Neural progenitor cell (in vitro differentiated cells): ENCODE measurements at regions not wholly inside any gene's neighbourhood (a gene's known extent, or its start where the extent isn't known, plus 50 kb on each side); places are given as distances from the start of the nearest gene placed in this dataset.

ENCODE experiments used
- DNase-seq: peaks from one replicate; pipeline ENCODE4 v3.0.0-alpha.2; 2016; ENCODE audit warnings: low spot score
- H2AFZ ChIP-seq: fragments of 200-600 bp; sonication (generic); replicated peaks from 2 replicates; pipeline ENCODE4 v1.6.1; 2016; ENCODE audit warnings: antibody characterized with exemption
- H3F3A ChIP-seq: fragments of 200-600 bp; sonication (generic); 2 replicates; pipeline ENCODE4 v1.6.1; 2016; ENCODE audit warnings: antibody characterized with exemption, low read depth
- H3K27ac ChIP-seq: fragments of 200-600 bp; sonication (generic); 2 replicates; pipeline ENCODE4 v1.5.1; 2016; ENCODE audit warnings: mild to moderate bottlenecking
- H3K27me3 ChIP-seq: fragments of 200-600 bp; sonication (generic); 2 replicates; pipeline ENCODE4 v1.6.1; 2016; ENCODE audit warnings: mild to moderate bottlenecking, moderate library complexity
- H3K36me3 ChIP-seq: fragments of 200-600 bp; sonication (generic); 2 replicates; pipeline ENCODE4 v1.5.1; 2016
- H3K4me1 ChIP-seq: fragments of 200-600 bp; sonication (generic); 2 replicates; pipeline ENCODE4 v1.6.1; 2016; ENCODE audit warnings: mixed run types
- H3K4me2 ChIP-seq: fragments of 200-600 bp; sonication (generic); 2 replicates; pipeline ENCODE4 v1.6.1; 2016
- H3K4me3 ChIP-seq: fragments of 200-600 bp; sonication (generic); 2 replicates; pipeline ENCODE4 v1.5.1; 2016
- H3K79me2 ChIP-seq: fragments of 200-600 bp; sonication (generic); 2 replicates; pipeline ENCODE4 v1.6.1; 2016; ENCODE audit warnings: low read depth
- H3K9ac ChIP-seq: fragments of 200-600 bp; sonication (generic); 2 replicates; pipeline ENCODE4 v1.6.1; 2016
- H3K9me3 ChIP-seq: fragments of 200-600 bp; sonication (generic); 2 replicates; pipeline ENCODE4 v1.5.1; 2016; ENCODE audit warnings: low read depth
- H4K20me1 ChIP-seq: fragments of 200-600 bp; sonication (generic); 2 replicates; pipeline ENCODE4 v1.6.1; 2016; ENCODE audit warnings: low read depth
- H3K27ac Mint-ChIP-seq: 3 replicates; pipeline ENCODE4 v1.8.0; 2021; ENCODE audit warnings: mixed read lengths
- H3K27me3 Mint-ChIP-seq: 2 replicates; pipeline ENCODE4 v1.8.0; 2022; ENCODE audit warnings: low read depth, mild to moderate bottlenecking, inconsistent platforms, moderate library complexity, mixed read lengths; ENCODE audit not compliant: insufficient read depth
- H3K36me3 Mint-ChIP-seq: 3 replicates; pipeline ENCODE4 v1.8.0; 2021; ENCODE audit warnings: mixed read lengths
- H3K4me1 Mint-ChIP-seq: 3 replicates; pipeline ENCODE4 v1.8.0; 2021; ENCODE audit warnings: mixed read lengths
- H3K4me3 Mint-ChIP-seq: 3 replicates; pipeline ENCODE4 v1.8.0; 2021; ENCODE audit warnings: mild to moderate bottlenecking, moderate library complexity, mixed read lengths
- H3K9me3 Mint-ChIP-seq: 3 replicates; pipeline ENCODE4 v1.8.0; 2020; ENCODE audit warnings: mixed read lengths
- EZH2 ChIP-seq: fragments of 200-600 bp; sonication (generic); IDR thresholded peaks from 2 replicates; pipeline ENCODE4 v1.6.1; 2017; ENCODE audit warnings: antibody characterized with exemption, mild to moderate bottlenecking, moderate library complexity
- EZH2phosphoT487 ChIP-seq: fragments of 200-600 bp; sonication (generic); IDR thresholded peaks from 2 replicates; pipeline ENCODE4 v1.6.1; 2017; ENCODE audit warnings: antibody characterized with exemption
- TF ChIP-seq, protein P1 (sequence below): fragments of 200-600 bp; sonication (generic); IDR thresholded peaks from 2 replicates; pipeline ENCODE4 v1.5.1; 2017; ENCODE audit warnings: antibody characterized with exemption, mild to moderate bottlenecking

DNA sequence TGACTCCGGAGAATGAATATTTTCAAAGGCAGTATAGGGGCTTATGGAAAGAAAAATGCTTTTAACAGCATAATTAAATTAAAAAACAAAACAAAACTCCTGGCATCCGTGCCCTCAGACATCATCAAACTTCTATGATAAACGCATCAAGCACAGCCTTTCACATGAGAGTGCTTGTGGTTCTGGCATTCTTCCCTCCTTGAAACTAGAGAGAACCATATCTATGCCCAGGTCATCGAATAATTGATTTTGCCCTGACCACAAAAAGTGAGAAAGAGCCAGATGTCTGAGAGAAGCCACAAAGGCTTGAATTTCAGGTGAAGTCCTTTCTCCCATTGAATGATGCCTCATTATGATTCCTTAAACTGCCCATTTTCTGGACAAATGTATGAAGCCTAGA, 286.8 kb downstream of the CBLL2 start:
- H4K20me1 ChIP-seq: no peaks in the 10 kb centered on the region
- Mint-ChIP-seq H3K27me3 (no peaks in the 10 kb centered on the region), H3K27ac (no peak overlapping the region), H3K36me3 (no peaks in the 10 kb centered on the region), H3K4me3 (no peak overlapping the region), H3K4me1 (no peaks in the 10 kb centered on the region), H3K9me3 (no peaks in the 10 kb centered on the region)
- no peaks in the 10 kb centered on the region for H3K27me3 ChIP-seq
- no peak overlapping the region for H3K4me3 ChIP-seq
- H3K4me1 ChIP-seq: no peaks in the 10 kb centered on the region
- H2AFZ ChIP-seq: no peak overlapping the region
- H3K9ac ChIP-seq: no peak overlapping the region
- TF ChIP-seq, protein P1, sequence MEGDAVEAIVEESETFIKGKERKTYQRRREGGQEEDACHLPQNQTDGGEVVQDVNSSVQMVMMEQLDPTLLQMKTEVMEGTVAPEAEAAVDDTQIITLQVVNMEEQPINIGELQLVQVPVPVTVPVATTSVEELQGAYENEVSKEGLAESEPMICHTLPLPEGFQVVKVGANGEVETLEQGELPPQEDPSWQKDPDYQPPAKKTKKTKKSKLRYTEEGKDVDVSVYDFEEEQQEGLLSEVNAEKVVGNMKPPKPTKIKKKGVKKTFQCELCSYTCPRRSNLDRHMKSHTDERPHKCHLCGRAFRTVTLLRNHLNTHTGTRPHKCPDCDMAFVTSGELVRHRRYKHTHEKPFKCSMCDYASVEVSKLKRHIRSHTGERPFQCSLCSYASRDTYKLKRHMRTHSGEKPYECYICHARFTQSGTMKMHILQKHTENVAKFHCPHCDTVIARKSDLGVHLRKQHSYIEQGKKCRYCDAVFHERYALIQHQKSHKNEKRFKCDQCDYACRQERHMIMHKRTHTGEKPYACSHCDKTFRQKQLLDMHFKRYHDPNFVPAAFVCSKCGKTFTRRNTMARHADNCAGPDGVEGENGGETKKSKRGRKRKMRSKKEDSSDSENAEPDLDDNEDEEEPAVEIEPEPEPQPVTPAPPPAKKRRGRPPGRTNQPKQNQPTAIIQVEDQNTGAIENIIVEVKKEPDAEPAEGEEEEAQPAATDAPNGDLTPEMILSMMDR: no peak
- TF ChIP-seq EZH2phosphoT487: no peak
- no peak for TF ChIP-seq EZH2
- no peaks in the 10 kb centered on the region for H3F3A ChIP-seq
- no peak overlapping the region for H3K4me2 ChIP-seq
- H3K36me3 ChIP-seq: no peaks in the 10 kb centered on the region
- no peaks in the 10 kb centered on the region for H3K9me3 ChIP-seq
- H3K27ac ChIP-seq: no peak overlapping the region
- DNase-seq: no peak
- H3K79me2 ChIP-seq: no peaks in the 10 kb centered on the region

DNA sequence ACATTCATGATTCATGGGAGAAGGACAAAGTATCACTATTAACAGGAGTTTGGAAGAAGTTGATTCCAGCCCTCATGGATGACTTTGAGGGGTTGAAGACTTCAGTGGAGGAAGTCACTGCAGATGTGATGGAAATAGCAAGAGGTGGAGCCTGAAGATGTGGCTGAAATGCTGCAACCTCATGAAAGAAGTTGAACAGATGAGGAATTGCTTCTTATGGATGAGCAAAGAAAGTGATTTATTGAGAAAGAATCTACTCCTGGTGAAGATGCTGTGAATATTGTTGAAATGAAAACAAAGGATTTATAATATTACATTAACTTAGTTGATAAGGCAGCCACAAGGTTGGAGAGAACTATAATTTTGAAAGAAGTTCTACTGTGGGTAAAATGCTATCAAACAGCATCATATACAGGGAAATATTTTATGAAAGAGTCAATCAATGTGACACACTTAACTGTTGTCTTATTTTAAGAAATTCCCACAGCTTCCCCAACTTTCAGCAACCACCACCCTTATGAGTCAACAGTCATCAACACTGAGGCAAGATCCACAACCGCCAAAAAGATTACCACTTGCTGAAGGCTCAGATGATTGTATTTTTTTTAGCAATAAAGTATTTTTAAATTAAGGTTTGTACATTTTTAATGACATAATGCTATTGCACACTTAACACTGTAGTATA, 302.6 kb downstream of the CBLL2 start:
- Histone ChIP-seq H3K27me3 (no peaks in the 10 kb centered on the region), H3K4me1 (no peaks in the 10 kb centered on the region), H3F3A (no peaks in the 10 kb centered on the region), H3K4me3 (no peak overlapping the region), H3K9me3 (no peaks in the 10 kb centered on the region), H3K27ac (no peak overlapping the region), H2AFZ (no peak overlapping the region), H3K36me3 (no peaks in the 10 kb centered on the region), H3K9ac (no peak overlapping the region), H3K79me2 (no peaks in the 10 kb centered on the region), H3K4me2 (no peak overlapping the region), H4K20me1 (no peaks in the 10 kb centered on the region)
- no peak for DNase-seq
- Mint-ChIP-seq H3K4me3 (no peak overlapping the region), H3K27me3 (no peaks in the 10 kb centered on the region), H3K4me1 (peaks cover 3% of the 10 kb centered on the region), H3K9me3 (no peaks in the 10 kb centered on the region), H3K27ac (no peak overlapping the region), H3K36me3 (no peaks in the 10 kb centered on the region)
- TF ChIP-seq, protein P1: no peak

DNA sequence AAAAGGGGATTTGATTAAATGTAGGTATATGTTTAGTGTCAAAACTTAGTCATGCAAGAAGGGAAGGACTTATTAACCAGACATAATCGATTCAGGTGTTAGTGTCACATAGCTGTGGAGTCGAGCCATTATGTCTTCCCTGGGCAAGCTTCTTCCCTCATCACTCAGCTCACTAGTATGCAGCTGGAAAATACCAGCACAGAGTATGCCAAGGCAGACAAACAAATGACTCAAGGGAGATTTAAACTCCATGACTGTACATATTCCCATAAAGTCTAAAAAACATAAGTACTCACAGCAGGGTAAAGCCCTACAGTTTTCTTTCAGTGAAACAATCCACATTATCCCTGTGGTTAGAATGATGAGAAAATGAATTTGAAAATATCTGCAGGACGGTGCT, 304.5 kb downstream of the CBLL2 start:
- Mint-ChIP-seq H3K9me3 (no peaks in the 10 kb centered on the region), H3K36me3 (no peaks in the 10 kb centered on the region), H3K27ac (no peak overlapping the region), H3K4me1 (peaks cover 3% of the 10 kb centered on the region), H3K27me3 (no peaks in the 10 kb centered on the region), H3K4me3 (no peak overlapping the region)
- Histone ChIP-seq H2AFZ (no peak overlapping the region), H3F3A (no peaks in the 10 kb centered on the region), H3K4me3 (no peak overlapping the region), H3K4me1 (no peaks in the 10 kb centered on the region), H3K27me3 (no peaks in the 10 kb centered on the region), H3K36me3 (no peaks in the 10 kb centered on the region), H4K20me1 (no peaks in the 10 kb centered on the region), H3K79me2 (no peaks in the 10 kb centered on the region), H3K27ac (no peak overlapping the region), H3K4me2 (no peak overlapping the region), H3K9ac (no peak overlapping the region), H3K9me3 (no peaks in the 10 kb centered on the region)
- TF ChIP-seq, protein P1: no peak
- no peak for TF ChIP-seq EZH2
- no peak for TF ChIP-seq EZH2phosphoT487
- DNase-seq: no peak
